HepG2 (cell line): ENCODE measurements at regions not wholly inside any gene's neighbourhood (a gene's known extent, or its start where the extent isn't known, plus 50 kb on each side); places are given as distances from the start of the nearest gene placed in this dataset.

Experiments
- ATAC-seq: fragments of 200-7000 bp; cut with Tn5 transposase; 3 replicates; pipeline ENCODE4 v1.9.1; 2020; ENCODE audit warnings: mild to moderate bottlenecking, moderate library complexity
- BruUV-seq: library from RNA; stranded (reverse); fragments of 400-500 nt; replicated peaks from 2 replicates; lab custom pipeline; 2021; lab: Mats Ljungman, UMichigan
- CTCF ChIA-PET: fragments of 300-600 bp; formaldehyde crosslinking; extraction: SDS; loops from one replicate; lab custom pipeline; 2021; ENCODE audit warnings: low total read pairs, inconsistent platforms, low intra/inter-chr PET ratio; lab: Yijun Ruan, JAX
- POLR2A ChIA-PET: fragments of 350-600 bp; sonication (Branson Sonifier 250); formaldehyde crosslinking; loops from one replicate; lab custom pipeline; 2020; ENCODE audit warnings: antibody characterized with exemption, inconsistent platforms; lab: Yijun Ruan, JAX
- DNase-seq: peaks from one replicate; pipeline ENCODE4 v3.0.0-alpha.2; 2015; ENCODE audit warnings: low spot score
- FAIRE-seq: peaks from 3 replicates; lab custom pipeline; 2011; peaks lifted over from hg19 to GRCh38; lab: Jason Lieb, UNC
- H2AFZ ChIP-seq: one replicate; pipeline ENCODE4 v1.6.1; 2011; ENCODE audit warnings: low read length, inconsistent platforms
- H3K27ac ChIP-seq: fragments of 300-600 bp; 3 replicates; pipeline ENCODE4 v1.8.0; 2011; ENCODE audit warnings: mixed run types, mild to moderate bottlenecking, mixed read lengths, low read length, inconsistent platforms; ENCODE audit not compliant: insufficient read depth; ENCODE audit errors: extremely low read length
- H3K27me3 ChIP-seq, 2 experiments: fragments of 200-600 bp in 1 of 2; 2 replicates in 1 of 2; 3 replicates in 1 of 2; pipeline versions ENCODE4 v1.6.0 to v1.8.0; 2011; ENCODE audit warnings: low read length in 2 of 2, mild to moderate bottlenecking in 2 of 2, moderate library complexity in 2 of 2, inconsistent platforms in 1 of 2; ENCODE audit not compliant: insufficient read depth in 2 of 2, control insufficient read depth in 1 of 2
- H3K36me3 ChIP-seq, 2 experiments: fragments of 200-600 bp in 1 of 2; replicated peaks in 1 of 2; 2 replicates in 1 of 2; 3 replicates in 1 of 2; pipeline versions ENCODE4 v1.5.1 to v1.8.0; 2011; ENCODE audit warnings: low read length in 2 of 2, inconsistent platforms in 1 of 2; ENCODE audit not compliant: insufficient read depth in 2 of 2, control insufficient read depth in 1 of 2
- H3K4me1 ChIP-seq: 2 replicates; pipeline ENCODE4 v1.5.1; 2012; ENCODE audit warnings: low read length, inconsistent platforms; ENCODE audit not compliant: insufficient read depth
- H3K4me2 ChIP-seq: 2 replicates; pipeline ENCODE4 v1.6.0; 2011; ENCODE audit warnings: low read depth, low read length, inconsistent platforms
- H3K4me3 ChIP-seq, 3 experiments: fragments of 200-600 bp in 1 of 3; sonication (generic), shearing (Covaris generic) in 1 of 3; replicated peaks in 1 of 3; 2 replicates each; pipeline ENCODE4 v1.5.1; 2011 to 2016; ENCODE audit warnings: low read length in 3 of 3, inconsistent platforms in 2 of 3, low read depth in 2 of 3, mild to moderate bottlenecking in 2 of 3, control low read depth in 1 of 3, mixed read lengths in 1 of 3; ENCODE audit not compliant: insufficient read depth in 1 of 3
- H3K79me2 ChIP-seq: one replicate; pipeline ENCODE4 v1.6.1; 2011; ENCODE audit warnings: low read length, inconsistent platforms; ENCODE audit not compliant: insufficient read depth
- H3K9ac ChIP-seq: 2 replicates; pipeline ENCODE4 v1.6.0; 2011; ENCODE audit warnings: mild to moderate bottlenecking, low read depth, low read length, inconsistent platforms; ENCODE audit not compliant: insufficient read depth
- H3K9me3 ChIP-seq: 2 replicates; pipeline ENCODE4 v1.5.1; 2012; ENCODE audit warnings: mild to moderate bottlenecking, low read length
- H4K20me1 ChIP-seq: 2 replicates; pipeline ENCODE4 v1.6.0; 2011; ENCODE audit warnings: inconsistent platforms, mild to moderate bottlenecking, low read length, moderate library complexity; ENCODE audit not compliant: insufficient read depth
- ATF1 ChIP-seq: IDR thresholded peaks from 2 replicates; pipeline ENCODE4 v1.6.1; 2016; ENCODE audit warnings: mild to moderate bottlenecking, control low read depth
- GTF2F1 ChIP-seq: fragments of 150-350 bp; IDR thresholded peaks from 2 replicates; pipeline ENCODE4 v1.6.1; 2014; ENCODE audit warnings: low read length
- HBP1 ChIP-seq: IDR thresholded peaks from 2 replicates; pipeline ENCODE4 v1.6.1; 2016; ENCODE audit warnings: low read depth, control low read depth
- MEIS2 ChIP-seq: sonication (generic); formaldehyde crosslinking; IDR thresholded peaks from 2 replicates; pipeline ENCODE4 v1.9.0; 2021; ENCODE audit warnings: mild to moderate bottlenecking, missing genetic modification reagents
- MXD3 ChIP-seq: IDR thresholded peaks from 2 replicates; pipeline ENCODE4 v1.6.1; 2016; ENCODE audit warnings: mild to moderate bottlenecking, missing biosample characterization, missing genetic modification reagents
- ZBTB25 ChIP-seq: IDR thresholded peaks from 2 replicates; pipeline ENCODE4 v1.6.1; 2018; ENCODE audit warnings: missing genetic modification reagents
- ZC3H13 ChIP-seq: sonication (generic); formaldehyde crosslinking; IDR thresholded peaks from 2 replicates; pipeline ENCODE4 v1.8.1; 2023; ENCODE audit warnings: mild to moderate bottlenecking, missing genetic modification reagents, moderate library complexity
- ZNF562 ChIP-seq: sonication (generic); formaldehyde crosslinking; IDR thresholded peaks from 2 replicates; pipeline ENCODE4 v1.8.0; 2022; ENCODE audit warnings: missing genetic modification reagents, borderline replicate concordance
- WGBS: methylation state at CpG from one replicate; pipeline ENCODE4 v1.1.6; 2017; ENCODE audit warnings: low lambda C conversion rate; 5-methylcytosine and 5-hydroxymethylcytosine counted together
- in situ Hi-C: cut with HindIII; loops from 2 replicates; pipeline ENCODE4 v1.10.0; 2017; ENCODE audit warnings: low pct_unique_long_range_greater_than_20kb; ENCODE audit not compliant: extremely low pct_ligation_motif_present
- intact Hi-C: fragments of 100-400 bp; cut with micrococcal nuclease; formaldehyde crosslinking; loops from one replicate; pipeline ENCODE4 v1.10.0; 2022; ENCODE audit not compliant: unreplicated experiment

GRCh38 chr4:31043382-31044062, 323.4 kb downstream of the PCDH7 start:
- no peak overlapping the region for H3K9ac ChIP-seq
- no peaks in the 10 kb centered on the region for H3K4me1 ChIP-seq
- H3K27ac ChIP-seq: no peak overlapping the region
- ATAC-seq (no peak), DNase-seq (no peak), FAIRE-seq (no peak)
- H3K4me3 ChIP-seq: no peak overlapping the region
- H3K79me2 ChIP-seq: no peaks in the 10 kb centered on the region
- no peaks in the 10 kb centered on the region for H3K27me3 ChIP-seq
- WGBS: 0% methylated on average over 1 of the region's 1 CpG
- no peak overlapping the region for H3K4me2 ChIP-seq
- H2AFZ ChIP-seq: no peak overlapping the region
- in situ Hi-C loops: no loop called here
- intact Hi-C loops: no loop called here
- no TSS peak for BruUV-seq
- H4K20me1 ChIP-seq: no peaks in the 10 kb centered on the region
- H3K9me3 ChIP-seq: no peaks in the 10 kb centered on the region
- CTCF ChIA-PET: no interaction called here
- H3K36me3 ChIP-seq: no peaks in the 10 kb centered on the region
- TF ChIP-seq ZC3H13 (CRISPR knock-in tag) (no peak), MEIS2 (CRISPR knock-in tag) (no peak), ATF1 (CRISPR knock-in tag) (no peak), HBP1 (CRISPR knock-in tag) (no peak)
- POLR2A ChIA-PET: no interaction called here

- ATAC-seq: no peak
- Histone ChIP-seq H3K27ac (no peak overlapping the region), H3K9ac (no peak overlapping the region), H3K4me1 (no peaks in the 10 kb centered on the region), H3K36me3 (no peaks in the 10 kb centered on the region), H3K27me3 (no peaks in the 10 kb centered on the region), H2AFZ (no peak overlapping the region), H3K79me2 (no peaks in the 10 kb centered on the region), H3K9me3 (no peaks in the 10 kb centered on the region), H4K20me1 (no peaks in the 10 kb centered on the region), H3K4me2 (no peak overlapping the region), H3K4me3 (no peak overlapping the region)
- BruUV-seq: no TSS peak
- no peak for FAIRE-seq
- 3% methylated on average over 4 of the region's 4 CpGs for WGBS
- TF ChIP-seq ZNF562 (CRISPR knock-in tag) (no peak), MXD3 (CRISPR knock-in tag) (no peak), ZBTB25 (CRISPR knock-in tag) (no peak), GTF2F1 (no peak)
- in situ Hi-C loops: no loop called here
- intact Hi-C loops: no loop called here
- ChIA-PET CTCF (no interaction called here), POLR2A (no interaction called here)
- no peak for DNase-seq
Measured at GRCh38 chr4:31045151-31045550, 325.0 kb downstream of the PCDH7 start.
